Memory B cell (primary cell): ENCODE measurements at regions not wholly inside any gene's neighbourhood (a gene's known extent, or its start where the extent isn't known, plus 50 kb on each side); places are given as distances from the start of the nearest gene placed in this dataset.

Experiments used
- ATAC-seq: fragments of 150-1000 bp; cut with Tn5 transposase; 2 replicates; pipeline ENCODE4 v1.10.0; 2021; ENCODE audit warnings: low read depth, mild to moderate bottlenecking, moderate library complexity
- DNase-seq, 2 donors: peaks; one replicate each; pipeline ENCODE4 v3.0.0; 2022; ENCODE audit warnings: low spot score in 2 of 2
- H3K27ac Mint-ChIP-seq: one replicate; pipeline ENCODE4 v1.8.0; 2022; ENCODE audit warnings: mild to moderate bottlenecking, moderate library complexity, mixed read lengths
- H3K27me3 Mint-ChIP-seq: one replicate; pipeline ENCODE4 v1.8.0; 2022; ENCODE audit warnings: mixed read lengths
- H3K36me3 Mint-ChIP-seq: one replicate; pipeline ENCODE4 v1.8.0; 2022; ENCODE audit warnings: mild to moderate bottlenecking, mixed read lengths
- H3K4me1 Mint-ChIP-seq: one replicate; pipeline ENCODE4 v1.8.0; 2022; ENCODE audit warnings: mixed read lengths
- H3K4me3 Mint-ChIP-seq: one replicate; pipeline ENCODE4 v1.8.0; 2022; ENCODE audit warnings: mild to moderate bottlenecking, moderate library complexity, mixed read lengths
- H3K9me3 Mint-ChIP-seq: one replicate; pipeline ENCODE4 v1.8.0; 2022; ENCODE audit warnings: mixed read lengths

DNA sequence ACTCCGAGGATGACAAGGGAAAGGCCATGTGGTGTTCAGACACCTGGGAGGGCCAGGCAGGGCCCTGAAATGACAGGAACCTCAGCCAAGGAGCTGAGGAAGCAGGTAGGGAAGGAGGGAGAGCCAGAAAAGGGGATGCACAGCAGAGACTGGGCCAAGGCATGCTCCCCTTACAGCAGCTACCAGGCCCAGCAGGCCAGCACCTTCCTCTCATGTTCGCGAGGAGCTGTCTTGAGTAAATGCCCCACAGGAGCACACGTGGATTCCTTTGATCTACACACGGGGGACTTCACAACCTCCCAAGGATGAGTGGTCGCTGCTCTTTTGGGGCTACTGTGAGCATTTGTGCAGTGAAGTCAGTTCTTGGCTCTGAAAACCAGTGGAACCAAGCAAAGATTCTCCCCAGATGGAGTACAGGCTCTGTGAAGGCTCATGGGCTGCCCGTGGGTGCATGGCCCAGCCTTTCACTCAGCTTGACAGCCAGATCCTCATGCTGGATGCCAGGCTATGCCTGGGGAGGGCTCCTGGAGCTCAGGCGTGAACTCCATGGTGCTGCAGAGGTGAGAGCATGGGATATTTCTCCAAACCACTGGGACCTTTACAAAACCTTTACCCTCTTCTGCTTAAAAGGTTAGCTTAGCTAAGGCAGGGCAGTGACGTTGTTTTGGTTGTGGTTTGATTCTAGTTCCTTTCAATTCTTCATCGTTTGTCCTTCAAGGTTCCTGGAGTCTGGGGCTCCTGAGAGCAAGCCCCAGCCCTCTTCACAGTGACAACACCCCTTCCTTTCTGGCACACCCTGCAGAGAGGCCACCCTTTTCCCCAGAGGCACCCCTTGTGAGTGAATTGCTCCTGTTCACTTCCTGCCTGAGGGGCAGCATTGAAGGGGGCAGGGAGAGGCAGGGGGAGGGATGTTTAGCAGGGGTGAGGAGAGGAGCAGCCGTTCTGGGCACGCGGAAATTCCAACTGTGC, 74.2 kb upstream of the ZPBP start:
- ATAC-seq (peak; percentile 76), DNase-seq (no peak)
- Mint-ChIP-seq H3K9me3 (no peaks in the 10 kb centered on the region), H3K4me3 (peak overlapping the region; percentile 41), H3K4me1 (peaks cover 23% of the 10 kb centered on the region), H3K36me3 (no peaks in the 10 kb centered on the region), H3K27me3 (no peaks in the 10 kb centered on the region), H3K27ac (peak overlapping the region; percentile 67)

DNA sequence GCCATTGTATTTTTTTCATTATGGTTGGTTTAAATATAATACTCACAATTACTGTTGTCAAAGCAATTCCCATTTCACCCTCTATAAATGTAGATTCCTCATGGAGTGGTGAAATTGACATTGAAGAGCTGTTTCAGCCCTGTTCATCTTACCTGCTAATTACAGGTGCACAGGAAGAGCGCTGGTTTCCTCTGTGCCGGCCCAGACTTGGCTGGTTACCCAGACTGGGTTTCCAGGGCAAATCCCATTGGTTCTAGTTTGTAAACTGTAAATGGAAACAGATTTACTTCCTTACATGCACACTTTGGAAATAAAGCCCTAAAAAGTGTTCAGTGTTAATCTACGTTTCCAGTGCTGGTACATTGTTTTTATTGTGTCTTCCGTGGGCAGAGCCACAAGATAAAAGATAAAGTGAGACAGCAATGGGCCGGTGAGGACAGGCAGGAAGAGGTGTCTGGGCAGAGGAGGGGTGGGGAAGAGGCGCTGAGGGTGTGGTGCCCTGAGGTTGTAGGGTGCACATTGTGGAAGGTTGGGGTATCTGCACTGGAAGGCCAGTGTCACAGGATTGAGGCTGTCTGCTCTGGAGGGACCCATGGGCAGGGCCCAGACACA, 71.6 kb upstream of the ZPBP start:
- DNase-seq (no peak), ATAC-seq (no peak)
- H3K27ac Mint-ChIP-seq = no peak overlapping the region
- no peaks in the 10 kb centered on the region for H3K36me3 Mint-ChIP-seq
- H3K4me3 Mint-ChIP-seq = no peak overlapping the region
- H3K27me3 Mint-ChIP-seq = no peaks in the 10 kb centered on the region
- H3K4me1 Mint-ChIP-seq = peaks cover 23% of the 10 kb centered on the region
- no peaks in the 10 kb centered on the region for H3K9me3 Mint-ChIP-seq

DNA sequence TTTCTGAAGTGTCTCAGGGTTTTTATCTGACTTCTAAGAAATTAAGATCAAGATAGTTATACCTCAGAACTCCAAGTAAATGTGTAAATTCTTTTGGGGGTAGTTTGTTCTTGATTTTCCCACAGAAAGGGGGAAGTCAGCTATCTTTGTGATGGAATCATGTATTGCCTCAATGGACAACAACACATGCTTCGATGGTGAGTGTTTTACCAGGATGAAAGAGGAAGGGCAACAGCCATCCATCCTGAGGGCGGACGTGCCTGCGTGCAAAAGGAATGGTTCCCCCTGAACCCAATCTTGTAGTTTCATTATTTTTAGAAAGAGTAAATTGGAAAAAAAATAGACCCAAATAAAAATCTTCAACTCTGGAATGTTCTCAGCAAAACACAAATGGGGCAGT, 67.2 kb upstream of the ZPBP start:
- H3K9me3 Mint-ChIP-seq = no peaks in the 10 kb centered on the region
- no peak overlapping the region for H3K4me3 Mint-ChIP-seq
- no peaks in the 10 kb centered on the region for H3K36me3 Mint-ChIP-seq
- ATAC-seq (no peak), DNase-seq (no peak)
- peaks cover 19% of the 10 kb centered on the region for H3K4me1 Mint-ChIP-seq
- no peak overlapping the region for H3K27ac Mint-ChIP-seq
- H3K27me3 Mint-ChIP-seq = no peaks in the 10 kb centered on the region

DNA sequence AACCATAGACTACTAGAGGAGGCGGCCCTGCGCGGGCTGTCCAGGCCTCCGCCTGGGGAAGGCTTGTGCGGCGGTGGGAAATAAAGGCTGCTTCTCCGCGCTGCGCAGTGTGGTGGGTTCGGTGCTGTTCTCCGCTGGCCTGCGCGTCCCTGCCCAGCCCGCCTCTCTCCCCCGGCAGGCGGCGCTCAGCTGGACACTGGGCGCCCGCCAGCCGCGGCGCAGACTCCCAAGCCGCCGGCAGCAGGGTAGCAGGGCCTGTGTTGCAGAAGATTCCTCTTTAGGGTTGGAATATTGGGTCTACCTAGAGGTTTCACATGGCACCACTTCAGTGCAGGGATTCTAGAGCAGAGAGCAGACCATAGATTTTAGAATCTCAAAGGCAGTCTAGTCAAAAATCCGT, 66.1 kb upstream of the ZPBP start:
- Mint-ChIP-seq H3K4me1 (peaks cover 15% of the 10 kb centered on the region), H3K4me3 (no peak overlapping the region), H3K36me3 (no peaks in the 10 kb centered on the region), H3K9me3 (peaks cover 2% of the 10 kb centered on the region), H3K27ac (no peak overlapping the region), H3K27me3 (no peaks in the 10 kb centered on the region)
- DNase-seq (no peak), ATAC-seq (no peak)

DNA sequence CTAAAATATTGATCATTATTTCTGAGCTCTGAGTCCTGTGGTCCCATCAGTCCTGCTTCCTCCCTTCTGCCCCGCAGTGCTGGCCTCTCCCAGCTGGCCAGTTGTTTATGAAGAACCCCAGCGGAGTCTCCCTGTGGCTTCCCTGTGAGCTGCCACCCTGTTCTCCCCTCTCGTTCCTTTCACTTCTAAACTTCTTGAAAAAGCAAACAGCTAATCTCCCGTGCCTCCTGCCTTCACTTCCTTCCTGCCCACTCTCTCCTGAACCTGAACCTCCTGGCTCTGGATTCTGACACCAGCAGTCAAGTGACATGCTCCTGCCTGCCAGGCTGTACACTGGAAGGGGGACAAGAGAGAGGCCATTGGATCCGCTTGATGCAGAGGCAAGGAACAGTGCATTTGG, 63.7 kb upstream of the ZPBP start:
- Mint-ChIP-seq H3K36me3 (no peaks in the 10 kb centered on the region), H3K27ac (peak overlapping the region; percentile 73), H3K9me3 (peaks cover 2% of the 10 kb centered on the region), H3K4me3 (peak overlapping the region; percentile 15), H3K4me1 (peaks cover 20% of the 10 kb centered on the region), H3K27me3 (no peaks in the 10 kb centered on the region)
- ATAC-seq (no peak), DNase-seq (no peak)

DNA sequence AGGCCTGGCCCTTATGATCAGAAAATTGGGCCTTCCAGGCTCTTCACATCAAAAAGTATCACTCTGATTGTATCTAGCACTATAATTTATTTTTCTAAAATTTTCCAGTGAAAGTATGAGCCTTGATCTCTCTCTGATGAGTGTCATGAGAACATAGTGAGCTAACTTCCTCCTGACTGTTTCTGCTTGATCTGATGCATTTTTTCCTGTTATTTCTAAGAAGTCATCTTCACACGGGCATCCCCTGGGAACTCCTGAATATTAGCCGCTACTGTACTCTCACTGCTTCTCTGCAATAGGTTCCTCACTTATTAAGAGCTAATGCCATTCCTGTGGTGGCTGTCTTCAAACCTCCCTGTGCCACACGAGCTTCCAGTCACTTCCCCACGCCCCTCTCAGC, 63.1 kb upstream of the ZPBP start:
- no peaks in the 10 kb centered on the region for H3K27me3 Mint-ChIP-seq
- H3K9me3 Mint-ChIP-seq = peaks cover 2% of the 10 kb centered on the region
- H3K4me3 Mint-ChIP-seq = peak overlapping the region; percentile 15
- no peaks in the 10 kb centered on the region for H3K36me3 Mint-ChIP-seq
- H3K27ac Mint-ChIP-seq = peak overlapping the region; percentile 73
- peaks cover 23% of the 10 kb centered on the region for H3K4me1 Mint-ChIP-seq
- no peak for DNase-seq
- no peak for ATAC-seq

DNA sequence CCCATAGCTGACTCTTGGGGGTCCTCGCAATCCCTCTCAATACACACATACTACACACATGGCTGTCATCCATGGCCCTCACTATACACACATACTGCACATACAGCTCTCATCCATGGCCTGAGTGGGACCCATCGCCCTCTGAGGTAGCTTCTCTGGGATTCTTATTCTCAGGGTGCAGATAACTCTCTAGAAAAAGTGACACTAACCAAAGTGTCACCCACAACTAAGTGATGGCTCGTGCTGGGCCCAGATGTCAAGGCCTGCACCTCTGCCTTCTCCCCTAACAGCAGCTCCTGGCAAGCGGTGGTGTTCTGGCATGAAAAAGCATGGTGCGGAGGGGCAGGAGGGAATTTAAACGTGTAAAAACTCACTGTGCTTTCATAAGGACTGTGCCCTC, 62.7 kb upstream of the ZPBP start:
- DNase-seq (no peak), ATAC-seq (no peak)
- Mint-ChIP-seq H3K4me3 (no peak overlapping the region), H3K9me3 (peaks cover 2% of the 10 kb centered on the region), H3K27ac (no peak overlapping the region), H3K36me3 (no peaks in the 10 kb centered on the region), H3K4me1 (peaks cover 24% of the 10 kb centered on the region), H3K27me3 (no peaks in the 10 kb centered on the region)

DNA sequence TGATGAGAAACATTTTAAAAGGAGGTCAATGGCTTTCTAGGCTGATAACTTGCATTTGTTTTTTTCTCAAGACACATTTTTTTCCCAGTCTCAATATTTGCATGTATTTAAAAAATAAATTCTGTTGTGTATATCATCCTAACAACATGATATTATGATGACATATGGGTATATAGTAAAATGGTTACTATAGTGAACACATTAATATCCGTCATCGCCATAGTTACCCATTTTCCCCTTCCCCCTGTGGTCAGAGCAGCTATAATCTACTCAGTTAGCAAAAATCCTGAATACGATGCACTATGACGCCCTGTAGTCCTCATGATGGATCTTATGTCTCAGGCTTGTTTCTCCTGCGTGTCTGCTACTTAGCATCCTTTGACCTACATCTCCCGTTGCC, 60.9 kb upstream of the ZPBP start:
- Mint-ChIP-seq H3K36me3 (no peaks in the 10 kb centered on the region), H3K4me3 (no peak overlapping the region), H3K4me1 (peaks cover 35% of the 10 kb centered on the region), H3K27me3 (no peaks in the 10 kb centered on the region), H3K27ac (peak overlapping the region; percentile 52), H3K9me3 (peaks cover 2% of the 10 kb centered on the region)
- ATAC-seq (no peak), DNase-seq (no peak)

DNA sequence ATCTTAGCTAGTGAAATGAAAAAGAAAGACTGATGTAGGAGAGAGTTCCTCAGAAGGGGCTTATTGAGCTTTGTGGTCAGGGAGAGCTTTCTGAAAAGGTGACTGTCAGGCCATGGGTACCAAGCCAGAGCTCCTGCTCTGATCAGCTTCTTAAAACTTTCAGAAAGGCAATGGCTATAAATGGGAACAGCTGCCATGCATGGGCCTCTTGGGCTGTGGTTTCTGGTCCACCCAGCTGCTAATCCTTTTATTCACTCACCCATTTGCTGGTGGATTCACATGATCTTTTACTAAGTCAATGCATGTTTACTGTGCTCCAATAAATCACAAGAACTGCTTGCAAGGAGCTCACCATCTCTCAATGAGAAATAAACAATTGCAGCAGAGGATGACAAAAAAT, 60.1 kb upstream of the ZPBP start:
- ATAC-seq (no peak), DNase-seq (no peak)
- no peaks in the 10 kb centered on the region for H3K27me3 Mint-ChIP-seq
- H3K36me3 Mint-ChIP-seq = no peaks in the 10 kb centered on the region
- H3K4me3 Mint-ChIP-seq = no peak overlapping the region
- H3K4me1 Mint-ChIP-seq = peaks cover 43% of the 10 kb centered on the region
- peaks cover 2% of the 10 kb centered on the region for H3K9me3 Mint-ChIP-seq
- peak overlapping the region; percentile 52 for H3K27ac Mint-ChIP-seq

DNA sequence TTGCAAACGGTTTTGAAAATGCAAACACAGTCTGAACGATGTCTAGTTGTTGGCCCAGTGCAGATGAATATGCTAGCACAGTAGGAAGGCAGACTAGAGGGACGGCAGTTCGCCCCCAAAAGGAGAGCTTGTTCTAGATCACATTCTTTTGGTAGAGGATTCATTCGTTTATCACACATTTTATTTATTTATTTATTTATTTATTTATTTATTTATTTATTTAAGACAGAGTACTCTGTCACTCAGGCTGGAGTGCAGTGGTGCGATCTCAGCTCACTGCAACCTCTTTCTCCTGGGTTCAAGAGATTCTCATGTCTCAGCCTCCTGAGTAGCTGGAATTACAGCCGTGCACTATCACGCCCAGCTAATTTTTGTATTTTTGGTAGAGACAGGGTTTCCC, 59.4 kb upstream of the ZPBP start:
- Mint-ChIP-seq H3K27me3 (no peaks in the 10 kb centered on the region), H3K36me3 (no peaks in the 10 kb centered on the region), H3K4me1 (peaks cover 47% of the 10 kb centered on the region), H3K4me3 (no peak overlapping the region), H3K9me3 (peaks cover 2% of the 10 kb centered on the region), H3K27ac (peak overlapping the region; percentile 94)
- ATAC-seq (no peak), DNase-seq (no peak)

DNA sequence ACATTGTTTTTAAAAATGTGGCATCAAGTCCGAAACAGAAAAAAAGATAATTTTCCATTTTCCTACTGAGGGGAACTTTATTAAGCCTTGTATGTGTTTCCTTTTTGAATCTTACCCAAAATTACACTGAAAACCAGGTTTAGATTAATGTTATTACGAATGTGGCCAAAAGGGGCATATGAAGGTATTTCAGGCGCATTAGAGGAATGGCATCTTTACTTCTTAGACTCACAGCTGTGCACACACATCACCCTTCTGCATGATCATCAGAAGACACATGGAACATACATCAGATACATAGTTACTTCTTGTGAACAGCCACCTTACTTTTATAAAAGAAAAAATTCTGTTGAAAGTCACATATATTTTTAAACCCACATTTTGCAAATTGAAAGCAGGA, 58.6 kb upstream of the ZPBP start:
- Mint-ChIP-seq H3K27me3 (no peaks in the 10 kb centered on the region), H3K9me3 (peaks cover 2% of the 10 kb centered on the region), H3K4me3 (no peak overlapping the region), H3K4me1 (peaks cover 49% of the 10 kb centered on the region), H3K36me3 (no peaks in the 10 kb centered on the region), H3K27ac (peak overlapping the region; percentile 94)
- no peak for ATAC-seq
- no peak for DNase-seq

DNA sequence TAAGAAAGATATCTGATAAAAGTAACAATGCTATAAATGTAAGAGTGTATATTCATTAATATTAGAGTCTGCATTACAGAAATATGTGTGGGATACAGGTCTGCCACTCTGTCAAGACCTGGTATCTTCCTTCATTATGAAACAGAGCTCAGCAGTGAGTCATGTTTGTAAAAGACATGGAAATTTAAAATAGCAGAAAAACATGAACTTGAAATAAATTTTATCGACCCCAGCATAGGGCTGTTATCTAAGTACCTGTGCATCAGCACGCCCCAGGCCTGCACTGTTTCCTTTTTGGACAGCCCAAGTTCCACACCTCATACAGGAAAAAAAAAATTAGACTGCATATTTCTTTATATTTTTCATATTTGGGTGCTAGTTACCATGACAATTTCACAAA, 58.0 kb upstream of the ZPBP start:
- Mint-ChIP-seq H3K27ac (peak overlapping the region; percentile 94), H3K9me3 (peaks cover 2% of the 10 kb centered on the region), H3K4me1 (peaks cover 49% of the 10 kb centered on the region), H3K4me3 (no peak overlapping the region), H3K36me3 (no peaks in the 10 kb centered on the region), H3K27me3 (no peaks in the 10 kb centered on the region)
- no peak for ATAC-seq
- no peak for DNase-seq

DNA sequence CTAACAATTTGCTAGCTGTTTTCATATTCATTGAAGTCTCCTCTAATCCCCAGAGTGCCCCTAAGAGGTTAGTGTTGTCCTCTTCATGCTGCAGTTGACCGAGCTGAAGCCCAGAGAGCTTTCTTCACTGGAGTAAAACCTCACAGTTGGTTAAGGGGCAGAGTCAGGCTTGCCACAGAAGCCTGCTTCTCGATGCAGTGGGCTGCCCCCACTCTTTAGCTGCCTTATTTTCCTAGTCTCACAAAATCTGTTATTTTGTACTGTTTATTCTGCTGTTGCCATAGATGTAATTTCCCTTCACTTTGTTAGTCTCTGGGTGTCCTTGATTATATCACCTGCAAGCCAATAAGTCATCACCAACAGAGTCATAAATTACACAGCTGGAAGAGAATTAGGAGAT, 56.3 kb upstream of the ZPBP start:
- H3K4me3 Mint-ChIP-seq = no peak overlapping the region
- no peaks in the 10 kb centered on the region for H3K36me3 Mint-ChIP-seq
- H3K4me1 Mint-ChIP-seq = peaks cover 53% of the 10 kb centered on the region
- no peaks in the 10 kb centered on the region for H3K9me3 Mint-ChIP-seq
- peak; percentile 50 for ATAC-seq
- H3K27me3 Mint-ChIP-seq = no peaks in the 10 kb centered on the region
- DNase-seq = peak in 1 of 2 donors; percentile 21
- peak overlapping the region; percentile 94 for H3K27ac Mint-ChIP-seq

DNA sequence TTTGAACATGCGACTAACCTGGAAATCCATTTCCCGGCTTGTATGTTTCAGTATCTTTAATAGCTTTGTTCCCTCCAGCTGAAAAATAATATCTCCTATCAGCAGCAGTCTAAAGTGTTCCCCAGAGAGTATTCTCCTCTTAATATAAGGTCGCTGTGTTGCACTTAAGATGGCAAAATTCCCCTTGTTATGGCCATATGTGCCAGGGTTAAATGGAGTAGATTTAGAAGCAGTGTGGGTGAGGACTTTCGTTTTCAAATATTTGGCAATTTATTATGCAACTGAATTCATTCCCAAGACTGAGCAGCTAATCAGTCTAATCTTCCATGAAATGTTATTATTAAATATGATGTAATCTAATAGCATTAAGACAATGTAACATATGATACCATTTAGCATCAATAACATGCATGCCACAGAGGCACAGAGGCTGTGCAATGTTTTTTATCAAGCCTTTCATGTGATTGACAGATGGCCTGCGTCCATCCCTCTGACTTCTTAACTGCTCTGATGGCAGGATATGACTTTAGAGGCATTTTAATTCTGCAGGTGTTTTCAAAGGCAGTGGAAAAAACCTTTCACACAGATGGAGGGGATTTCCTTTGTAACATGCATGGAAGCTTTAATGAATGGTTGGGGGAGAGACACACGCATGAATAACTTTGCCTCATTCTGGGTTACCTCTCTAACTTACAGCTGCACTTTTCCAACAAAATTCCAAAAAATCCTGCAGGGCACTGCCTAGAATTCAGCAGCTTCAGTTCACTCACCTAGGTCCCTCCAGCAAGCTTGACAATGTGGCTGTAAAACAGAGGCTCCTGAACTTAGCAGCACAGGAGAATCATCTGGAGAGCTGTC, 55.1 kb upstream of the ZPBP start:
- ATAC-seq (peak; percentile 76), DNase-seq (peak in 1 of 2 donors; percentile 37)
- Mint-ChIP-seq H3K27me3 (no peaks in the 10 kb centered on the region), H3K27ac (peak overlapping the region; percentile 94), H3K9me3 (no peaks in the 10 kb centered on the region), H3K4me1 (peaks cover 53% of the 10 kb centered on the region), H3K36me3 (no peaks in the 10 kb centered on the region), H3K4me3 (peak overlapping the region; percentile 27)
